Loucy (cell line): ENCODE measurements at regions not wholly inside any gene's neighbourhood (a gene's known extent, or its start where the extent isn't known, plus 50 kb on each side); places are given as distances from the start of the nearest gene placed in this dataset.

Experiments
- CTCF ChIP-seq: fragments of 200-600 bp; sonication (generic); conservative IDR thresholded peaks from 2 replicates; pipeline ENCODE4 v1.5.1; 2014; ENCODE audit warnings: mild to moderate bottlenecking, antibody characterized with exemption, low read length
- EZH2phosphoT487 ChIP-seq: fragments of 200-600 bp; IDR thresholded peaks from 2 replicates; pipeline ENCODE4 v1.6.1; 2018; ENCODE audit warnings: antibody characterized with exemption, mild to moderate bottlenecking, moderate library complexity, borderline replicate concordance

GRCh38 chr11:11725438-11725837, 103.6 kb upstream of the GALNT18 start:
- TF ChIP-seq CTCF (no peak), EZH2phosphoT487 (no peak)
